Mucosa of rectum (tissue), 2 donors: ENCODE measurements at regions not wholly inside any gene's neighbourhood (a gene's known extent, or its start where the extent isn't known, plus 50 kb on each side); places are given as distances from the start of the nearest gene placed in this dataset.

ENCODE experiments used
- H3K27ac ChIP-seq, 2 donors: one replicate each; pipeline ENCODE4 v1.7.0; 2013; ENCODE audit warnings: inconsistent platforms in 2 of 2, low read depth in 2 of 2, low read length in 2 of 2
- H3K27me3 ChIP-seq, 2 donors: one replicate each; pipeline ENCODE4 v1.7.0; 2013; ENCODE audit warnings: low read length in 2 of 2; ENCODE audit not compliant: control insufficient read depth in 2 of 2, insufficient read depth in 2 of 2
- H3K36me3 ChIP-seq, 2 donors: one replicate each; pipeline ENCODE4 v1.7.0; 2013; ENCODE audit warnings: low read length in 2 of 2; ENCODE audit not compliant: control insufficient read depth in 2 of 2, insufficient read depth in 2 of 2
- H3K4me1 ChIP-seq, 2 donors: one replicate each; pipeline ENCODE4 v1.7.0; 2013; ENCODE audit warnings: low read length in 2 of 2, mild to moderate bottlenecking in 1 of 2; ENCODE audit not compliant: control insufficient read depth in 2 of 2, insufficient read depth in 2 of 2
- H3K4me3 ChIP-seq, 2 donors: one replicate each; pipeline ENCODE4 v1.7.0; 2013; ENCODE audit warnings: low read length in 2 of 2
- H3K9ac ChIP-seq, 2 donors: one replicate each; pipeline ENCODE4 v1.7.0; 2013; ENCODE audit warnings: low read length in 2 of 2, low read depth in 1 of 2, mild to moderate bottlenecking in 1 of 2
- H3K9me3 ChIP-seq, 2 donors: one replicate each; pipeline ENCODE4 v1.7.0; 2013; ENCODE audit warnings: low read length in 2 of 2; ENCODE audit not compliant: control insufficient read depth in 2 of 2
- donor health status: healthy.
- donor health status: Normal muscosa, but diverticular disease.

DNA sequence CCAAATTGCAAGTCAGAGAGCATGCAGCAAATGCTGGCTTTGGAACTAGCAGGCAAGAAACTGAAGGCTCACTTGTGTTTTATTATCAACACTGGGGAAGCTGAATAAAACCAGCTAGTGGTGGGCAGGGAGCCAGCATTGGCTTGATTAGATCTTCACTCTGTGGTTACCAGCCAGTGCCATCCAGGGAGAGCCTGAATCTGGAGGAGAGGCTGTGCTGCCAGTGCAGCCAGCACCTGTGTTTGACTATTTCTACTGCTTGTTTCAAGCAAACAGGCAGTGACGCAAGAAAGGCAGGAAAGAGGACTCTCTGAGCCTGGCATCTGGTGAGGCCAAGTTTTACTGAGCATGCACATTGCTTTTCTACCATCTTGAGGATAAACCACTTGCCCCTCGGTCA is 247.0 kb downstream of the PHLDA1 start:
- no peak overlapping the region for H3K27ac ChIP-seq
- no peak overlapping the region for H3K9ac ChIP-seq
- H3K9me3 ChIP-seq = no peaks in the 10 kb centered on the region
- no peak overlapping the region for H3K4me3 ChIP-seq
- H3K36me3 ChIP-seq = no peaks in the 10 kb centered on the region
- no peaks in the 10 kb centered on the region for H3K27me3 ChIP-seq
- H3K4me1 ChIP-seq = no peaks in the 10 kb centered on the region

DNA sequence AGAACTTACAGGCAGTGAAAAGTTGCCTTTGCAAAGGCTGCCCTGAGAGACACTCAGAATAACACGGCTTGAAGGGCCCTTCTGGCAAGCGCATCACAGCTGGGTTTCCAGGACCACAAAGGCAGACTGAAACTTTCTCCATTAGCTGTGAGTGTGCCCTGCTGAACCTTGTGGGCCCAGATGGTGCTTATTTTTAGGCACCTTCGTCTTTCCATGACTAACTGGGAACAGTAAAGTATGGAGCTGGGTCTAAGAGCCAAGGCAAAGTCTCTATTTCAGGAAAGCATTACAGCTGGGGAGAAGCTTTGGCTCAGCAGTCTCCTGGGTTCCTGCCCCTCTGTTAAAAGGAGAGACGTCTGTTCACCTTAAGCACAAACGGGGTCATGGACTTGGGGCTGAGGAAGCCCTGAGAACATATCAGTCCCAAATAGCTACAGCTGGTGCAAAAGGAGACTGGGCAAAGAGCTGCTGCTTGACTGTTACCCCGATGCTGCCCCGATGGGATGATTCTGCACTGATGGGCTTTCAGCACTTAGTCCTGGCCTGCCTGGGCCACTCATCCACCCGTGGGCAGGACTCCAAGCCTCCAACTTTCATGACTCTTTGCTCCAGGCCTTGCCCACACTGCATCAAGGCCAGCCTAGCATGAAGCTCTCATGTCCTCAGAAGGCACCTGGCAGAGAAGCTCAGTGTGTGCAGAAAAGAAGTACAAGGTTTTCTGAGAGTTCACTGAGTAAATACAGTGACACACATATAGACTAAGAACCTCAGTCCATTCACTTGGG is 248.3 kb downstream of the PHLDA1 start:
- Histone ChIP-seq H3K27me3 (no peaks in the 10 kb centered on the region), H3K4me3 (no peak overlapping the region), H3K4me1 (no peaks in the 10 kb centered on the region), H3K36me3 (no peaks in the 10 kb centered on the region), H3K9me3 (no peaks in the 10 kb centered on the region), H3K27ac (no peak overlapping the region), H3K9ac (no peak overlapping the region)

DNA sequence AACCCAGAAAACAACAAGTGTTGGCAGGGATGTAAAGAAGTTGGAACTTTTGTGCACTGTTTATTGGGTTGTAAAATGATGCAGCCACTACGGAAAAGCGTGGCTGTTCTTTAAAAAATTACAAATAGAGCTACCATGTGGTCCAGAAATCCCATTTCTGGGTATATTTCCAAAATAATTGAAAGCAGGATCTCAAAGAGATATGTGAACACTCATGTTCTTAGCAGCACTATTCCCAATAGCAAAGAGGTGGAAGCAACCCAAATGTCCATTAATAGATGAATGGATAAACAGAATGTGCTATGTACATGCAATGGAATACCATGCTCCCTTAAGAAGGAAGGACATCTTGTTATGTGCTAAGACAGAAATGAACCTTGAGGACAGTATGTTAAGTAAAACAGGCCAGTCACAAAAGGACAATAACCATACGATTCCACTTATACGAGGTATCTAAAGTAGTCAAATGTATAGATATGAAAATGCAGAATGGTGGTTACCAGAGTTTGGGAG is 249.5 kb downstream of the PHLDA1 start:
- Histone ChIP-seq H3K36me3 (no peaks in the 10 kb centered on the region), H3K4me3 (no peak overlapping the region), H3K9ac (no peak overlapping the region), H3K27ac (no peak overlapping the region), H3K9me3 (no peaks in the 10 kb centered on the region), H3K4me1 (no peaks in the 10 kb centered on the region), H3K27me3 (no peaks in the 10 kb centered on the region)

DNA sequence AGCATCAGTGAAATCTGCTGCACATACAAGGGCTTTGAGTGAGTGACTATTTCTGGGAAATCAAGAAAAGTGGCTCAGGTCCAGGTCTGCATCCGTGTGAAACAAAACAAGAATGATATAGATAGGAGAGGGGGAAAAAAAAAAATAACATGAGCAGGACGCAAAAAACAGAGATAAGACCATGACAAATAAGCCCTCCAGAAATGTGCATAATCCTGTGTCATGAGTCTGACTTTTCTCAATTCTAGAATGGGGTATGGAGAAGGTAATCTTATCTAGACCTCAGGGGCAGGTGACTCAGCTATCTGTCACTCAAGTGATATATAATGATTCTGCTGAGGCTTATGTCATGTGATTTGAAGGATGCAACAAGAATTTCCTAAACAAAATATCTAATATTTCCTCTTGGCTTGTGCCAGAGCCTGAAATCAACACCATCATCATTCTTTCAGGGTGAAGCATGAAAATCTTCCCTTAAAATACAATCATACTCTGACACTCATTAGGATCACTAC is 250.0 kb downstream of the PHLDA1 start:
- Histone ChIP-seq H3K4me1 (no peaks in the 10 kb centered on the region), H3K27ac (no peak overlapping the region)

DNA sequence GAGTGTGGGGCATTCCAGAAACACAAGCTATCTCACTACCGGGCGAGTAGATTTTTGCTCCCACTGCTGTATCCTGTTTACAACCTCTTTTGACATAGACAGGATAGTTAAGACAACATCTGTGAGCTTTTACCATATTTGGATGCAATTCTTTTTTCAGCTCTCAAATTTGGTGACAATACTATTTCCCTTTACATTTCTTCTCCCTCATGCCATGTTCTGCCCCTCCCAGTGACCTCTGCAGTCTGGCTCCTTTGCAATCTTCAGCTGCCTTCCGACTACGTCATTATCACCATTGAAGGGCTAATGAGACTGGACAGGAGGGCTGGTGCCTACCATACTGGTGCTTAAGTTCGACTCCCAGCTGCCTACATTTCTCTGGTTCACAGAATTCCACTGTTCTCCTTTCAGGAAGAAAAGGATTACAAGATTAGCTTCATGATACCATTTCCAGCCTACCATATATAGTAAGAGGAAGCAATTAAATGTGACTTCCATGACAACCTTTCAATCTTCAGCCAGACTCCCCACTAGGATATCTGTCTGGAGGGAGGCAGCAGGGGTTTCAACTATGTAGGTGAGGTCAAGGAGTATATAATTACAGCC is 251.6 kb downstream of the PHLDA1 start:
- Histone ChIP-seq H3K9ac (no peak overlapping the region), H3K27ac (no peak overlapping the region), H3K9me3 (no peaks in the 10 kb centered on the region), H3K4me3 (no peak overlapping the region), H3K4me1 (no peaks in the 10 kb centered on the region), H3K36me3 (no peaks in the 10 kb centered on the region), H3K27me3 (no peaks in the 10 kb centered on the region)

More for the DNA sequence above, 250.0 kb downstream of the PHLDA1 start:
- Histone ChIP-seq H3K9me3 (no peaks in the 10 kb centered on the region), H3K9ac (no peak overlapping the region), H3K36me3 (no peaks in the 10 kb centered on the region), H3K4me3 (no peak overlapping the region), H3K27me3 (no peaks in the 10 kb centered on the region)

DNA sequence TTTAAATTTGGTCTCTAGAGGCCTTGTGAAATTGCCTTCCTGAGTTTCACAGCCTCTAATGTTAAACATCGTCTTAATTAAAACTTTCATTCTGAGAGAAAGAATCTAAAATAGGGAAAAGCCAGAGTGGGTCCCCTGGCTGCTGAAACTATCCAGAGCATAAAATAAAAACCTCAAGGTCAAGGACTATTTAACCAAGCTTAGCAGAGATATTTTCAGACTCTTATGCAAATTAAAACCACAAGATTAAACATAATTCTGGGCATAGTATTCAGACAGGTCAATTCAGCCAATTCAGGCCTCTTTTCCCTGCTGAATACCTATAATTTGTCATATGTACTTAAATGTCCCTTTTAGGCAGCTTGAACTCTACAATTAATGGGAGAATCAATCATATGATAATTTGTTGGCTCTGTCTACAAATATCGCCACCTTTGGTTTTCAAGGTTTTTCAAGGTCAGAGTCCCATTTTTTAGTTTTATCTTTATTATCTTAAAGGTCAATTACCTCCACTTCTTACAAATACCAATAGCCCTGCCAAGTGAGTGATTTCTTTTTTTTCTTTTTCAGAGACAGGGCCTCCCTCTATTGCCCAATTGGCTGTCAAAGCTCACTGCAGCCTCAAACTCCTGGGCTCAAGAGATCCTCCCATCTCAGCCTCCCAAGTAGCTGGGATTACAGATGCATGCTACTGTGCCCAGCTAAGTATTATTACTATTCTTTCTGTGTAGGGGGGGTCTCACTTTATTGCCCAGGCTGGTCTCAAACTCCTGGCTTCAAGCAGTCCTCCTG is 257.1 kb downstream of the PHLDA1 start:
- Histone ChIP-seq H3K9me3 (no peaks in the 10 kb centered on the region), H3K36me3 (no peaks in the 10 kb centered on the region), H3K27me3 (no peaks in the 10 kb centered on the region), H3K4me3 (no peak overlapping the region), H3K27ac (no peak overlapping the region), H3K4me1 (no peaks in the 10 kb centered on the region), H3K9ac (no peak overlapping the region)

DNA sequence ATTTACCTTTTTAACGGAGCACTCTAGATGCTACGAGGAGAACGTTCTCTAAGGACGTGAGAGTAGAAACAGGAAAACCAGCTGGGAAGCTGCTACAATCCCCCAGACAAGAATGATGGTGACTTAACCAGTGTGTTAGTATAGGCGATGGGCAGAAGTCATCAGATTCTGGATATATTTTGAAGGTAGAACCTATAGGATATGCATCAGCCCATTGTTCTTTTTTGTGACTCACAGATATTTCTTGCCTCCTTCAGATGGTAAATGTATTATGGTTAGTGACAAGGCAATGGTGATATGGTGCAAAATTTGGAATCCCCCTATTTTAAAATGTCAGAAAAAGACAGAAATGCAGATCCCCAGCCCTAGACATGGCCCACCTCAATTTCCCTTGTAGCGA is 258.2 kb downstream of the PHLDA1 start:
- Histone ChIP-seq H3K27ac (no peak overlapping the region), H3K4me1 (no peaks in the 10 kb centered on the region), H3K9me3 (no peaks in the 10 kb centered on the region), H3K27me3 (no peaks in the 10 kb centered on the region), H3K9ac (no peak overlapping the region), H3K36me3 (no peaks in the 10 kb centered on the region), H3K4me3 (no peak overlapping the region)

DNA sequence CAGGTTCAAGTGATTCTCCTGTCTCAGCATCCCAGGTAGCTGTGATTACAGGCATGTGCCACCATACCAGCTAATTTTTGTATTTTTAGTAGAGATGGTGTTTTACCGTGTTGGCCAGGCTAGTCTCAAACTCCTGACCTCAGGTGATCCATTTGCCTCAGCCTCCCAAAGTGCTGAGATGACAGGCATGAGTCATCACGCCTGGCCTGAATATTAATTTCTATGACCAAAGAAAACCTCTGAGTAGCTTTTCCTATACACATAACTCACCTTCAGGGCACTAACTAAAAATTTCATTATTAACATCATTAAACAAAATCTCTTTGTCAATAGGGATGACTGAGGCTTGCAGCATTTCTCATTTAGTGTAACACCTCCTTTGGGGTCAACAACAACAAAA is 259.6 kb upstream of the KRR1 start:
- no peak overlapping the region for H3K4me3 ChIP-seq
- H3K4me1 ChIP-seq = no peaks in the 10 kb centered on the region
- no peaks in the 10 kb centered on the region for H3K27me3 ChIP-seq
- H3K27ac ChIP-seq = no peak overlapping the region
- H3K9ac ChIP-seq = no peak overlapping the region
- H3K36me3 ChIP-seq = no peaks in the 10 kb centered on the region
- no peaks in the 10 kb centered on the region for H3K9me3 ChIP-seq

DNA sequence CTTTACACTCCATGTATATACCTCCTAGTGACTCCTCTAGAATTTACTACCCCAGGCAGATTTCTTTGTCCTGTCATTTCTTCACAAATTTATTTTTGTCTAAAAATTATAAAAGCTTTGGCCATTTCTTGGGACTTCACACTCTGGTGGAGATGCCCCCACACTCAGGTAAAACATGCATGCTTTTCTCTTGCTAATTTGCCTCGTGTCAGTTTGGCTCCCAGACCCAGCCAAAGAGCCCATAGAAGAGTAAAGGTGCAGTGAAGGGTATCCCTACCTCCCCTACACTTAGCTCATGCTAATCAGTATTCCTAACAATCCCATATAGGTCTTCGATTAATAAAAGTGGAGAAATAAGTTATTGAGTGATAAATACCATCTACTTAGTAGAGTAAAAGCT is 256.5 kb upstream of the KRR1 start:
- no peak overlapping the region for H3K4me3 ChIP-seq
- H3K9ac ChIP-seq = no peak overlapping the region
- no peaks in the 10 kb centered on the region for H3K27me3 ChIP-seq
- no peaks in the 10 kb centered on the region for H3K9me3 ChIP-seq
- no peak overlapping the region for H3K27ac ChIP-seq
- no peaks in the 10 kb centered on the region for H3K36me3 ChIP-seq
- H3K4me1 ChIP-seq = no peaks in the 10 kb centered on the region
